Common myeloid progenitor, CD34-positive (primary cell): ENCODE measurements at regions not wholly inside any gene's neighbourhood (a gene's known extent, or its start where the extent isn't known, plus 50 kb on each side); places are given as distances from the start of the nearest gene placed in this dataset.

Experiments
- CTCF ChIA-PET: fragments of 350-600 bp; sonication (Branson Sonifier 250); formaldehyde crosslinking; loops from one replicate; lab custom pipeline; 2021; ENCODE audit warnings: antibody characterized with exemption; lab: Charles Lee
- POLR2A ChIA-PET: fragments of 350-600 bp; sonication (Branson Sonifier 250); formaldehyde crosslinking; loops from one replicate; lab custom pipeline; 2021; ENCODE audit warnings: antibody characterized with exemption; lab: Charles Lee
- DNase-seq, 3 donors: peaks; one replicate each; pipeline versions ENCODE4 v3.0.0 to v3.0.0-alpha.2; 2013
- H3K27ac ChIP-seq, 2 experiments: 1 replicate in 1 of 2; 2 replicates in 1 of 2; pipeline ENCODE4 v1.7.0; 2013; ENCODE audit warnings: inconsistent platforms in 2 of 2, low read length in 2 of 2, mild to moderate bottlenecking in 2 of 2, low read depth in 1 of 2, moderate library complexity in 1 of 2; ENCODE audit not compliant: severe bottlenecking in 2 of 2, insufficient read depth in 1 of 2, poor library complexity in 1 of 2
- H3K27me3 ChIP-seq, 5 experiments: replicated peaks in 2 of 5; 1 replicate in 3 of 5; 2 replicates in 2 of 5; pipeline versions ENCODE4 v1.6.1 to v1.7.0; 2013; ENCODE audit warnings: low read length in 4 of 5, mild to moderate bottlenecking in 2 of 5, moderate library complexity in 2 of 5, inconsistent platforms in 1 of 5; ENCODE audit not compliant: insufficient read depth in 5 of 5, control insufficient read depth in 4 of 5
- H3K36me3 ChIP-seq, 4 experiments: 1 replicate in 2 of 4; 2 replicates in 2 of 4; pipeline versions ENCODE4 v1.6.1 to v1.7.0; 2013; ENCODE audit warnings: low read length in 3 of 4, control low read depth in 1 of 4, mild to moderate bottlenecking in 1 of 4; ENCODE audit not compliant: control insufficient read depth in 4 of 4, insufficient read depth in 4 of 4
- H3K4me1 ChIP-seq, 4 experiments: 1 replicate in 3 of 4; 2 replicates in 1 of 4; pipeline versions ENCODE4 v1.6.1 to v1.7.1; 2013; ENCODE audit warnings: low read length in 3 of 4, mild to moderate bottlenecking in 3 of 4, control low read depth in 1 of 4, inconsistent platforms in 1 of 4, moderate library complexity in 1 of 4; ENCODE audit not compliant: control insufficient read depth in 4 of 4, insufficient read depth in 4 of 4; ENCODE audit errors: control extremely low read depth in 1 of 4
- H3K4me3 ChIP-seq, 7 experiments: 1 replicate in 4 of 7; 2 replicates in 3 of 7; pipeline versions ENCODE4 v1.5.1 to v1.7.0; 2013; ENCODE audit warnings: mild to moderate bottlenecking in 7 of 7, low read length in 6 of 7, moderate library complexity in 6 of 7, inconsistent platforms in 2 of 7, low read depth in 2 of 7, control low read depth in 1 of 7; ENCODE audit not compliant: insufficient read depth in 4 of 7, control insufficient read depth in 1 of 7; ENCODE audit errors: extremely low read depth in 1 of 7
- H3K9me3 ChIP-seq, 5 experiments: 1 replicate in 4 of 5; 2 replicates in 1 of 5; pipeline versions ENCODE4 v1.6.1 to v1.7.1; 2013; ENCODE audit warnings: low read length in 4 of 5, mild to moderate bottlenecking in 2 of 5, inconsistent platforms in 1 of 5, low read depth in 1 of 5, moderate library complexity in 1 of 5; ENCODE audit not compliant: control insufficient read depth in 4 of 5, insufficient read depth in 2 of 5; ENCODE audit errors: control extremely low read depth in 1 of 5
- WGBS: methylation state at CpG from one replicate; pipeline ENCODE4 v1.1.5; 2013; ENCODE audit not compliant: insufficient coverage; 5-methylcytosine and 5-hydroxymethylcytosine counted together

DNA sequence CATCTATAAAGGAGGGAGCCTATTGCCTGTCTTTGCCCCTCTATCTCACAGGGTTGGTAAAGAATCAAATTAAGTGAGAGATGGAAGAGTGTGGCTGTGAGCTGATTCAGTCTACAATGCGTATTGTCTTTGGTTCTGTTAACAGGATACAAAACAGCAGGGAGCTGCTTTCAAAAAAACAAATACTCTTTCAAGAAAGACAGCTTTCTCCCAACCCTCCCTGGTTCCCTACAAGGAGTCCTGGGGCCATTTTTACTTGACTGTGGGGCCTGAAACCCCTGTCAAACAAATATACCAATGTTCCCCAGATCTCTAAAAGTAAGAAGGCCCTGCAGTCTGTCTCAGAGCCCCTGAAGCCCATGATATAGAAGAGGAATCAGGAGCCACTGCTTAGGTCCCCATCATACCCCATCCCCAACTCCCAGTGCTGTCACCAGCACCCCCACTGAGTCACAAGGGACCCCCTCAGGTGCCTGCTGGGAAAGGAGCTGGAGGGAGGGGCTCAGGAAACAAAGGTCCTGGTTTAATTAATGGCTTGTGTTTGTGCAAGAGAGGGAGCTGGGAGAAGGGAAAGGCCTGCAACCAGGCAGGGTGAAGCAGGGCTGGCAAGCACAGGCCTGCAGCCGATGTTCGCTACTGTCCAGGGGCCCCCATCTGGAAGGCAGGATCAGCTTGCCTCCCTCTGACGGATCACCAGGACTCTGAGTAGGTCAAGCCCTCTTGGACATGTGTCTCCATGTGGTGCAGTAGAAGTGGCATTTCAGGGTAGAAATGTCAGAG, 182.0 kb upstream of the GHITM start:
- POLR2A ChIA-PET = no interaction called here
- Histone ChIP-seq H3K27me3 (peaks cover 0 to 3% (median 0%) of the 10 kb centered on the region in 5 experiments), H3K4me3 (no peak overlapping the region), H3K36me3 (no peaks in the 10 kb centered on the region), H3K9me3 (no peaks in the 10 kb centered on the region), H3K27ac (no peak overlapping the region), H3K4me1 (peaks cover 0 to 7% (median 0%) of the 10 kb centered on the region in 4 experiments)
- no CpG with 5 or more reads among the region's 4 CpGs for WGBS
- CTCF ChIA-PET = no interaction called here
- DNase-seq = no peak

GRCh38 chr10:83959328-83959727, 180.0 kb upstream of the GHITM start:
- DNase-seq = peak; percentile 19 to 65 (median 42)
- POLR2A ChIA-PET = no interaction called here
- Histone ChIP-seq H3K27ac (no peak overlapping the region), H3K4me3 (no peak overlapping the region), H3K27me3 (no peaks in the 10 kb centered on the region), H3K36me3 (no peaks in the 10 kb centered on the region), H3K9me3 (no peaks in the 10 kb centered on the region), H3K4me1 (peaks cover 0 to 4% (median 0%) of the 10 kb centered on the region in 4 experiments)
- CTCF ChIA-PET = no interaction called here
- WGBS = 61% methylated on average over 3 of the region's 3 CpGs

DNA sequence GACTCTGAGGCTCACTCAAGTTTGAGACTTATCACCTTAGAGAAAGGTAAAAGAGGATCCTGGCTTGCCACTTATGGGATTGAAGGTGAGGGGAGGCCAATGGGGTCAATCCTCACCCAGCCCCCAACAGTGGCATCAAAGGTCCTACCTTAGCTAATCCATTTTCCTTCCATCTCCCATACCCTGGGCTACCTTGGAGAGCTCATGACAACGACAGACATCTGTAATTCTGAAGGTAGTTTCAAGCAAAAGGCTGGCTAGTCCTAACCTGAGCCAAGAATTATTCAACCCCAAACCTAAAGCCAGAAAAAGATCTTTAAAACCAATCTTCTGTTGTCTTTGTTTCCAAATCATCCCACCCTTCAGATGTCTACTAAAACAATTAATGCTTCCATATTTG, 179.2 kb upstream of the GHITM start:
- Histone ChIP-seq H3K4me3 (no peak overlapping the region), H3K4me1 (no peaks in the 10 kb centered on the region), H3K27me3 (no peaks in the 10 kb centered on the region), H3K9me3 (no peaks in the 10 kb centered on the region), H3K36me3 (no peaks in the 10 kb centered on the region), H3K27ac (no peak overlapping the region)
- ChIA-PET CTCF (no interaction called here), POLR2A (no interaction called here)
- WGBS = 82% methylated on average over 1 of the region's 1 CpG
- no peak for DNase-seq

- H3K27ac ChIP-seq = no peak overlapping the region
- POLR2A ChIA-PET = no interaction called here
- no peaks in the 10 kb centered on the region for H3K4me1 ChIP-seq
- CTCF ChIA-PET = interaction anchor here (1.3 kb wide), 1 partner anchor 15 kb away, joined by 4 read pairs; no protein-coding TSS in a partner anchor
- no peak for DNase-seq
- no peaks in the 10 kb centered on the region for H3K9me3 ChIP-seq
- no peaks in the 10 kb centered on the region for H3K27me3 ChIP-seq
- no peak overlapping the region for H3K4me3 ChIP-seq
- no peaks in the 10 kb centered on the region for H3K36me3 ChIP-seq
Measured at GRCh38 chr10:83961620-83962019, 177.7 kb upstream of the GHITM start.

DNA sequence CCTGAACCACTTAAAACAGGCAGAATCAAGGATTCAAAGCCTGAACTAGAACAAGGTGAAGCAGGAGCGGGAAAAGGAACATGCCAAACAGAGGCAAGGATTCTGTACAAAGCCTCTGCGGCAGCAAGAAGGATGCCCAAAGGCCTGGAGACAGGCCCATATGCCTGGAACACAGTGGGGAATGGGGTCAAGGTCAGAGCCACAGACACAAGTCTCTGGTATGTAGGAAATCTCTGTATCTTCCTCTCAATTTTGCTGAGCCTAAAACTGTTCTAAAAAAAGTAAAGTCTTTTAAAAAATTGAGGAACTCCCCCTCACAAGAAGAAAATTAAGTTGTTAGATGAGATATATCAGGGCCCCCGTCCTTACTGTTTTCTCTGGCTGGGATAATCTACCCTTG, 175.9 kb upstream of the GHITM start:
- H3K36me3 ChIP-seq = no peaks in the 10 kb centered on the region
- H3K9me3 ChIP-seq = no peaks in the 10 kb centered on the region
- H3K4me3 ChIP-seq = no peak overlapping the region
- DNase-seq = no peak
- ChIA-PET POLR2A (no interaction called here), CTCF (no interaction called here)
- WGBS = 100% methylated on average over 1 of the region's 3 CpGs
- no peak overlapping the region for H3K27ac ChIP-seq
- no peaks in the 10 kb centered on the region for H3K4me1 ChIP-seq
- peaks cover 0 to 1% (median 0%) of the 10 kb centered on the region in 5 experiments for H3K27me3 ChIP-seq

DNA sequence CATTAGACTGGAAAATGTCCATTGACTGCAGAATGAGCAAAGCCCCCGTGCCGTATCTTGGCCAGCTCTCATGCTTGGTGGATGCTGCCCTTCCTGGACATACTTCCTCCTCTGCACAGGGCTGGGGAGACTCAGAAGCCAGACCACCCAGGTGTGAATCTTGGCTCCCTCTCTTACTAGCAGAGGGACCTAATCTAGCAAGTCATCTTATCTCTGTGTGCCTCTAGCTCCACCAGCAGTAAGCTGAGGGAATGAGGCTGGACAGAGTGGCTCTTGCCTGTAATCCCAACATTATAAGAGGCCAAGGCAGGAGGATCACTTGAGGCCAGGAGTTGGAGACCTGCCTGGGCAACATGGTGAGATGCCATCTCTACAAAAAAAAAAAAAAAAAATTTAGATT, 173.8 kb upstream of the GHITM start:
- Histone ChIP-seq H3K36me3 (no peaks in the 10 kb centered on the region), H3K4me3 (no peak overlapping the region), H3K4me1 (no peaks in the 10 kb centered on the region), H3K27me3 (peaks cover 0 to 1% (median 0%) of the 10 kb centered on the region in 5 experiments), H3K9me3 (no peaks in the 10 kb centered on the region), H3K27ac (no peak overlapping the region)
- CTCF ChIA-PET = no interaction called here
- WGBS = 75% methylated on average over 2 of the region's 2 CpGs
- POLR2A ChIA-PET = no interaction called here
- DNase-seq = no peak

DNA sequence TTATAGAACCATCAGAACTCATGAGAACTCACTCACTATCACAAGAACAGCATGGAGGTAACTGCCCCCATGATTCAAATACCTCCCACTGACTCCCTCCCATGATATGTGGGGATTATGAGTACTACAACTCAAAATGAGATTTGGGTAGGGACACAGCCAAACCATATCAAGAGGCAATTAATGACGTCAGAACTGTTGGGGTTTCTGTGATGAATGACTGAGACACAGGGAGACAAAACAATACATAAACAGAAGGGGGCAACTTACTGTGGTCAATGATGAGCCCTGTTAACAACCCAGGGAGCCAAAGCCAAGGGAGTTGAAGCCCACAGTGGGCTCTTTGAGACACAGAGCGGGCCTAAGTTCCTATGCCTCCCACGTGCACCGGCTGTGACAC, 171.3 kb upstream of the GHITM start:
- H3K4me3 ChIP-seq = no peak overlapping the region
- H3K4me1 ChIP-seq = no peaks in the 10 kb centered on the region
- WGBS = 94% methylated on average over 4 of the region's 4 CpGs
- DNase-seq = no peak
- CTCF ChIA-PET = no interaction called here
- no peaks in the 10 kb centered on the region for H3K36me3 ChIP-seq
- peaks cover 0 to 1% (median 0%) of the 10 kb centered on the region in 5 experiments for H3K27me3 ChIP-seq
- no peaks in the 10 kb centered on the region for H3K9me3 ChIP-seq
- H3K27ac ChIP-seq = no peak overlapping the region
- POLR2A ChIA-PET = no interaction called here
